HCT116 (cell line): ENCODE measurements at regions not wholly inside any gene's neighbourhood (a gene's known extent, or its start where the extent isn't known, plus 50 kb on each side); places are given as distances from the start of the nearest gene placed in this dataset.

Experiments used
- ATAC-seq: fragments of 200-7000 bp; cut with Tn5 transposase; 2 replicates; pipeline ENCODE4 v1.9.1; 2020; ENCODE audit warnings: mild to moderate bottlenecking, moderate library complexity
- BruUV-seq: library from RNA; stranded (reverse); fragments of 400-500 nt; replicated peaks from 2 replicates; lab custom pipeline; 2021; lab: Mats Ljungman, UMichigan
- CTCF ChIA-PET: fragments of 300-600 bp; sonication (Branson Sonifier 250); formaldehyde crosslinking; loops from one replicate; lab custom pipeline; 2021; ENCODE audit warnings: antibody characterized with exemption; lab: Charles Lee
- POLR2A ChIA-PET: fragments of 300-600, 350-600 bp; sonication (Branson Sonifier 250); formaldehyde crosslinking; loops from one replicate; lab custom pipeline; 2021; ENCODE audit warnings: antibody characterized with exemption; lab: Charles Lee
- RAD21 ChIA-PET, 2 experiments: fragments of 300-600 bp; sonication (Branson Sonifier 250); formaldehyde crosslinking; loops; one replicate each; lab custom pipeline; 2023; ENCODE audit warnings: low total read pairs in 2 of 2; ENCODE audit not compliant: uncharacterized antibody in 2 of 2, unreplicated experiment in 2 of 2, low non-redundant PET in 1 of 2; lab: Charles Lee
- DNase-seq: peaks from one replicate; pipeline ENCODE4 v3.0.0-alpha.2; 2010; ENCODE audit warnings: low read depth, low spot score
- H2AFZ ChIP-seq: fragments of 200-600 bp; shearing (Covaris generic), sonication (generic); 2 replicates; pipeline ENCODE4 v1.6.1; 2017; ENCODE audit warnings: low read depth, mixed run types, mixed read lengths, antibody characterized with exemption, low read length; ENCODE audit not compliant: poor library complexity, severe bottlenecking
- H3K27ac ChIP-seq: 2 replicates; pipeline ENCODE4 v1.5.1; 2012; ENCODE audit warnings: low read depth, low read length
- H3K27me3 ChIP-seq: fragments of 200-600 bp; sonication (generic); 2 replicates; pipeline ENCODE4 v1.6.1; 2016; ENCODE audit warnings: mixed run types, low read length, mixed read lengths; ENCODE audit not compliant: insufficient read depth
- H3K36me3 ChIP-seq, 2 experiments: fragments of 200-500 bp in 1 of 2; fragments of 200-600 bp in 1 of 2; sonication (Bioruptor generic) in 1 of 2; sonication (generic) in 1 of 2; 2 replicates each; pipeline versions ENCODE4 v1.5.1 to v1.6.1; 2014 to 2016; ENCODE audit warnings: low read length in 2 of 2, inconsistent platforms in 1 of 2, mixed read lengths in 1 of 2, mixed run types in 1 of 2; ENCODE audit not compliant: insufficient read depth in 2 of 2, control insufficient read depth in 1 of 2
- H3K4me1 ChIP-seq, 2 experiments: fragments of 200-600 bp in 1 of 2; sonication (generic) in 1 of 2; 2 replicates each; pipeline versions ENCODE4 v1.5.1 to v1.6.1; 2012 to 2017; ENCODE audit warnings: low read length in 2 of 2, inconsistent platforms in 1 of 2, mild to moderate bottlenecking in 1 of 2, mixed read lengths in 1 of 2, mixed run types in 1 of 2, moderate library complexity in 1 of 2; ENCODE audit not compliant: insufficient read depth in 2 of 2, control insufficient read depth in 1 of 2
- H3K4me2 ChIP-seq: fragments of 200-600 bp; sonication (generic); 2 replicates; pipeline ENCODE4 v1.6.1; 2017; ENCODE audit warnings: mixed run types, low read length, mixed read lengths
- H3K4me3 ChIP-seq, 2 experiments: fragments of 200-600 bp in 1 of 2; sonication (generic) in 1 of 2; replicated peaks in 1 of 2; 2 replicates each; pipeline ENCODE4 v1.5.1; 2011 to 2016; ENCODE audit warnings: low read length in 2 of 2, control low read depth in 1 of 2, low read depth in 1 of 2, mild to moderate bottlenecking in 1 of 2, mixed read lengths in 1 of 2, mixed run types in 1 of 2
- H3K79me2 ChIP-seq: fragments of 200-600 bp; sonication (generic); 2 replicates; pipeline ENCODE4 v1.6.1; 2017; ENCODE audit warnings: mild to moderate bottlenecking, mixed run types, low read length, moderate library complexity, mixed read lengths; ENCODE audit not compliant: insufficient read depth
- H3K9ac ChIP-seq: fragments of 200-600 bp; sonication (generic); 2 replicates; pipeline ENCODE4 v1.6.1; 2016; ENCODE audit warnings: low read length, mixed read lengths
- H3K9me2 ChIP-seq: fragments of 200-600 bp; sonication (generic), shearing (Covaris generic); 2 replicates; pipeline ENCODE4 v1.6.1; 2017; ENCODE audit warnings: mixed run types, mild to moderate bottlenecking, moderate library complexity; ENCODE audit not compliant: insufficient read depth
- H3K9me3 ChIP-seq, 2 experiments: fragments of 200-500 bp in 1 of 2; fragments of 200-600 bp in 1 of 2; sonication (Bioruptor generic) in 1 of 2; sonication (generic) in 1 of 2; 2 replicates each; pipeline ENCODE4 v1.6.1; 2014 to 2017; ENCODE audit warnings: low read length in 2 of 2, mixed read lengths in 2 of 2, inconsistent platforms in 1 of 2, low read depth in 1 of 2, mild to moderate bottlenecking in 1 of 2, mixed run types in 1 of 2, moderate library complexity in 1 of 2; ENCODE audit not compliant: control insufficient read depth in 1 of 2, insufficient read depth in 1 of 2
- H4K20me1 ChIP-seq: fragments of 200-600 bp; sonication (generic), shearing (Covaris generic); 2 replicates; pipeline ENCODE4 v1.6.1; 2017; ENCODE audit warnings: mixed run types, mild to moderate bottlenecking, moderate library complexity; ENCODE audit not compliant: insufficient read depth
- ATF3 ChIP-seq: IDR thresholded peaks from 2 replicates; pipeline ENCODE4 v1.6.1; 2012
- CBX3 ChIP-seq: IDR thresholded peaks from 2 replicates; pipeline ENCODE4 v1.6.1; 2012; ENCODE audit warnings: low read depth
- EGR1 ChIP-seq: IDR thresholded peaks from 2 replicates; pipeline ENCODE4 v1.6.1; 2012; ENCODE audit warnings: low read depth
- POLR2A ChIP-seq: IDR thresholded peaks from 2 replicates; pipeline ENCODE4 v1.7.0; 2011; ENCODE audit warnings: borderline replicate concordance; ENCODE audit not compliant: insufficient read depth, insufficient read length; ENCODE audit errors: extremely low read depth
- POLR2AphosphoS5 ChIP-seq: IDR thresholded peaks from 2 replicates; pipeline ENCODE4 v1.6.1; 2011; ENCODE audit warnings: mild to moderate bottlenecking, low read depth, low read length, moderate library complexity
- RAD21 ChIP-seq: IDR thresholded peaks from 2 replicates; pipeline ENCODE4 v1.6.1; 2012; ENCODE audit warnings: low read depth, mild to moderate bottlenecking
- SIN3A ChIP-seq: IDR thresholded peaks from 2 replicates; pipeline ENCODE4 v1.6.1; 2012; ENCODE audit warnings: low read depth
- SRF ChIP-seq: IDR thresholded peaks from 2 replicates; pipeline ENCODE4 v1.6.1; 2012; ENCODE audit warnings: low read depth
- TCF7L2 ChIP-seq: IDR thresholded peaks from 2 replicates; pipeline ENCODE4 v1.7.0; 2011; ENCODE audit warnings: borderline replicate concordance, inconsistent platforms; ENCODE audit not compliant: insufficient read depth, insufficient read length; ENCODE audit errors: extremely low read depth
- ZFX ChIP-seq: fragments of 450-650 bp; IDR thresholded peaks from 2 replicates; pipeline ENCODE4 v1.6.1; 2017
- intact Hi-C: fragments of 100-400 bp; cut with micrococcal nuclease; formaldehyde crosslinking; loops from 2 replicates; pipeline ENCODE4 v1.10.0; 2022
- TF ChIP-seq, protein P1 (sequence below), 3 experiments: fragments of 200-600 bp in 1 of 3; sonication (generic) in 1 of 3; IDR thresholded peaks in 2 of 3; conservative IDR thresholded peaks in 1 of 3; 2 replicates each; pipeline ENCODE4 v1.5.1; 2012 to 2017; ENCODE audit warnings: low read depth in 2 of 3, low read length in 2 of 3, antibody characterized with exemption in 1 of 3, borderline replicate concordance in 1 of 3, control low read depth in 1 of 3, mild to moderate bottlenecking in 1 of 3, mixed read lengths in 1 of 3, mixed run types in 1 of 3, moderate library complexity in 1 of 3; ENCODE audit not compliant: insufficient read depth in 1 of 3

- ATAC-seq (no peak), DNase-seq (no peak)
- Histone ChIP-seq H3K9ac (no peak overlapping the region), H3K9me2 (no peaks in the 10 kb centered on the region), H2AFZ (no peak overlapping the region), H3K27me3 (peaks cover 6% of the 10 kb centered on the region; the same call in 1 of the 2 replicates), H3K36me3 (no peaks in the 10 kb centered on the region), H3K27ac (no peak overlapping the region), H3K9me3 (no peaks in the 10 kb centered on the region), H4K20me1 (no peaks in the 10 kb centered on the region), H3K4me3 (no peak overlapping the region), H3K79me2 (no peaks in the 10 kb centered on the region), H3K4me1 (no peaks in the 10 kb centered on the region), H3K4me2 (no peak overlapping the region)
- ChIA-PET RAD21 (no interaction called here), POLR2A (no interaction called here), CTCF (no interaction called here)
- BruUV-seq: no TSS peak
- TF ChIP-seq TCF7L2 (no peak), SRF (no peak), SIN3A (no peak), EGR1 (no peak), POLR2AphosphoS5 (no peak), ZFX (no peak), ATF3 (no peak), RAD21 (no peak), POLR2A (no peak), CBX3 (no peak)
- TF ChIP-seq, protein P1, sequence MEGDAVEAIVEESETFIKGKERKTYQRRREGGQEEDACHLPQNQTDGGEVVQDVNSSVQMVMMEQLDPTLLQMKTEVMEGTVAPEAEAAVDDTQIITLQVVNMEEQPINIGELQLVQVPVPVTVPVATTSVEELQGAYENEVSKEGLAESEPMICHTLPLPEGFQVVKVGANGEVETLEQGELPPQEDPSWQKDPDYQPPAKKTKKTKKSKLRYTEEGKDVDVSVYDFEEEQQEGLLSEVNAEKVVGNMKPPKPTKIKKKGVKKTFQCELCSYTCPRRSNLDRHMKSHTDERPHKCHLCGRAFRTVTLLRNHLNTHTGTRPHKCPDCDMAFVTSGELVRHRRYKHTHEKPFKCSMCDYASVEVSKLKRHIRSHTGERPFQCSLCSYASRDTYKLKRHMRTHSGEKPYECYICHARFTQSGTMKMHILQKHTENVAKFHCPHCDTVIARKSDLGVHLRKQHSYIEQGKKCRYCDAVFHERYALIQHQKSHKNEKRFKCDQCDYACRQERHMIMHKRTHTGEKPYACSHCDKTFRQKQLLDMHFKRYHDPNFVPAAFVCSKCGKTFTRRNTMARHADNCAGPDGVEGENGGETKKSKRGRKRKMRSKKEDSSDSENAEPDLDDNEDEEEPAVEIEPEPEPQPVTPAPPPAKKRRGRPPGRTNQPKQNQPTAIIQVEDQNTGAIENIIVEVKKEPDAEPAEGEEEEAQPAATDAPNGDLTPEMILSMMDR (IDR thresholded peaks at IDR 0.05 in 2 of 3, conservative IDR thresholded peaks at IDR 0.05 in 1 of 3; ENCODE audit: borderline replicate concordance in 1 of 3, insufficient read depth in 1 of 3, low read depth in 2 of 3, low read length in 2 of 3): no peak
- intact Hi-C loops: no loop called here
These were observed 217.0 kb upstream of the C2CD4B start for GRCh38 chr15:62382046-62382445.
